Panc1 (cell line): ENCODE measurements at regions not wholly inside any gene's neighbourhood (a gene's known extent, or its start where the extent isn't known, plus 50 kb on each side); places are given as distances from the start of the nearest gene placed in this dataset.

Experiments
- CTCF ChIP-seq: fragments of 450-650 bp; IDR thresholded peaks from 2 replicates; pipeline ENCODE4 v1.5.1; 2017; ENCODE audit warnings: mild to moderate bottlenecking
- SIN3A ChIP-seq: IDR thresholded peaks from 2 replicates; pipeline ENCODE4 v1.6.1; 2012; ENCODE audit warnings: low read depth, mild to moderate bottlenecking, low read length, moderate library complexity, borderline replicate concordance; ENCODE audit not compliant: insufficient read depth

GRCh38 chr4:149120331-149121022 lies 678.3 kb upstream of the NR3C2 start:
- TF ChIP-seq CTCF: no peak
- TF ChIP-seq SIN3A: no peak
